AG20443 (cell line): ENCODE measurements at regions not wholly inside any gene's neighbourhood (a gene's known extent, or its start where the extent isn't known, plus 50 kb on each side); places are given as distances from the start of the nearest gene placed in this dataset.
A peak's percentile ranks its signal among the peaks of the same experiment; 100 is the strongest.

Experiments used
- DNase-seq: peaks from one replicate; pipeline ENCODE4 v3.0.0; 2012; ENCODE audit warnings: low spot score, mixed read lengths

DNA sequence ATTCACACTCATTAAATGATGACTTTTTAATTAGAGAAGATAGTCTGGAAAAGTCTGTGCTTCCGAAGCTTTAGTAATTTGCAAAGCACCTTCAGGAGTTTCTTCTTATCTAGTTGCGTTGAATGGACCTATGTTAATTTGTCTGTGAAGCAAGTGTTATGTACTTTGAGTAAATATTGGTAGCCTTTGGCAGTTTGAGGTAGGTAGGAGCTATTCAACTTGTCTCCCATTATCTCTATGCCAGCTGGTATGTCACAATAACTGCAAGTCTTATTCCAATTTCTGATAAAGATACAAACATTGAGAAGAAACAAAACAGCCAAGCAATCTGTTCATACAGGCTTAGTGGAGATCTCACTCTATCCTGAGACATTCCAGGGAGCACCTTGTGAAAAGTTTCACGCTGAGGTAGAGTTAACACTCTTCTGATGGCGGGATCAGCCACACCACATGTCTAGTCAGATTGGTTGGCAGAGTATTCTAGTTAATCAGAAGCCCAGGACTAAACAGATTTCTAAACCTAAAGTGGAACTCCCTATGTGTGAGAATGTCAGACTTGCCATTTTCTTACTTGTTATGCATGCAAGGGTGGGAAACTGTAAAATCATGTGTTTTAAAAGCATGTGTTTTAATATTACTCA is 219.8 kb upstream of the MANEA start:
- DNase-seq, result no peak

DNA sequence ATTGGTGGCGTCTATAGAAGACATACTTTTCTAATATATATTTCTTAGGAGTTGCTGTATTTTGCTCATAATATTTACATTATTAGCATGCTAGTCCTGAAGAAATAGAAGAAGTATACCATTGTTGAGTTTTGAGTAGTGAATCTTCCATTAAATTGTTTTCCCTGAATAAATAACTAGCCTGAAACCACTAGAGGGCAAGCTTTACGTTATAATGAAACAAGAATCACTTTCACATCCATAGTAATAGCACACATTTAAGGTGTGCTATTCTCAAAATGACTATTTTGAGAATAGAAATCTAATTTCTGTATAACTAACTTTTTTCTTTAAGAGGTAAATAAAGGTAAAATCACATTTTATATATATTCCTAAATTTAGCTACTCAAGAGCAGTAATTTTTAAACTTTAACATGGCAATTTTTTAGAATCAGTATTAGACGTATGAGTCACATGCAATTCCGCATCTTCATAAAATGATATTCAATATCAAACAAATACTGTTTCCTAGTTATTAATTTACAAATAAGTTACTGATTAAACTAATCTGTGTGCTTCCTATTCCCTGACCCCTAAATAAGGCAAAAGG is 213.2 kb upstream of the MANEA start:
- peak; percentile 7 for DNase-seq

DNA sequence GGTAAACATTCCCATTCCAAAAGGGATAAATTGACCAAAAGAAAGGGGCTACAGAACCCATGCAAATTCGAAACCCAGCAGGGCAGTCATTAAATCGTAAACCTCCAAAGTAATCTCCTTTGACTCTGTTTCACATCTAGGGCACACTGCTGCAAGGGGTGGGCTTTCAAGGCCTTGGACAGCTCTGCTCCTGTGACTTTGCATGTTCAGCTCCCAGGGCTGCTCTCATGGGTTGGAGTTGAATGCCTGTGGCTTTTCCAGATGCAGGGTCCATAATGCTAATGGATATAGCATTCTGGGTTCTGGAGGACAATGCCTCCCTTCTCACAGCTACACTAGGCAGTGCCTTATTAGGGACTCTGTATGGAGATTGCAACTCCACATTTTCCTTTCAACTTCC is 211.9 kb upstream of the MANEA start:
- no peak for DNase-seq

DNA sequence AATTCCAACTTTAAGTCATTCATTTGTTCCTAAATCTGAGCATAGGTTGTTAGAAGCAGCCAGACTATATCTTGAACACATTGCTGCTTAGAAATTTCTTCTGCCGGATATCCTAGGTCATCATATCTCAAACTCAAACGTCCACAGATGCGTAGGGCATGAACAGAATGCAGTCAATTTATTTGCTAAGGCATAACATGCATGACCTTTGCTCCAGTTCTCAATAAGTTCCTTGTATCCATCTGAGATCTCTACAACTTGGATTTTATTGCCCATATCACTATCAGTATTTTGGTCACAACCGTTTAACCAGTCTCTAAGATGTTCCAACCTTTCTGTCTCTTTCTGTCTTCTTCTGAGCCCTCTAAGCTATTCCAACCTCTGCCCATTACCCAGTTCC is 210.9 kb upstream of the MANEA start:
- no peak for DNase-seq

DNA sequence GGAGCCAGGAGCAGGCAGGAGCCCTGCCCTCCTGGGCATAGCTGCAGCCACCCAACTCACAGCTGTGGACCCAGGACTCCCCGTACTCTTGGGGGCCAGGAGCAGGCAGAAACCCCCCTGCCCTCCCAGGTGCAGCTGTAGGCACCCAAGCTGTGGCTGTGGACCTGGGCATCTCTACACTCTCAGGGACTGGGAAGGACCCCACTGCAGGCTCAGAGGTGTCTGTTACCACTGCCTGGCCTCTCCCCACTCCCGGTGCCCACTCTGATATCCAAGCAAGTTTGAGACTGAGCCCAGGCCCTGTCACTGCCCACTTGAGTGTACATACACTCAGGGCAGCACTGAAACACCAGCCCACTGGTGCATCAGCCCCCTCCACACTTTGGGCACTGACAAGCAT is 193.5 kb upstream of the MANEA start:
- no peak for DNase-seq

DNA sequence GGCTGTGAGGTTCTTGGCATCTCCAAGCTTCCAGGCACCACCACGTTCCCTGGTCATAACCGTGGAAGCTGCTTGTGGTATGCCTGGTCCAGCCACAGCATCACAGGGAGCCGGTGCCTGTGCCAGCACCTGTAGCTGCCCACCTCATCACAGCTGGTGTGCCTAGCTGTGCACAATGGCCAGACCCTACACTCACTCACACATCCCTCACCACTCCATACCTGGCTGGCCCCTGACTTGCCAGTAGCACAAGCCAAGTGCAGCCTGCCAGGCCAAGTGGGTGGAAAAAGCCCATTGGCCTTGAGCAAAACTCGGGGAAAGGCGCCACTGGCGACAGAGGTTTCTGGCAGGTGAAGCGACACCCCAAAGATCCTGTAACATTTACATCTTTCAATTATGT is 192.3 kb upstream of the MANEA start:
- no peak for DNase-seq

DNA sequence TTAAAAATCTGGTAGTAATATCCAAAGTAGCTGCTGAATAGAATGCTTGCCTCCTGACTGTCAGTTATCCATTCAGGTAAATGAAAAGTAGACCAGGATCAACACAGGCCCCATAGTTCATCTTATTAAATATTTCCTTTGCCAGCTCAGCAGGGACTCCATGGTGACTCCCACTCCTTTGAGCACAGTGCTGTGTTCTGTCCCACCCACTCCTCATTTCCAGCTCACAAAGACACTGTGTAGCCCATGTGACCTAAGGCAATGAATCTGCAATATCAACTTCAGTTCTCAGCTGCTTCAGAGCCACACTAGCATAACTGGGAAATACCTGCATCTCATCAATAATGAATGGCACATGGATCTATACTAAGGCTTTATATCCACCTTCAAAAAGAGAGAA is 189.5 kb upstream of the MANEA start:
- no peak for DNase-seq

DNA sequence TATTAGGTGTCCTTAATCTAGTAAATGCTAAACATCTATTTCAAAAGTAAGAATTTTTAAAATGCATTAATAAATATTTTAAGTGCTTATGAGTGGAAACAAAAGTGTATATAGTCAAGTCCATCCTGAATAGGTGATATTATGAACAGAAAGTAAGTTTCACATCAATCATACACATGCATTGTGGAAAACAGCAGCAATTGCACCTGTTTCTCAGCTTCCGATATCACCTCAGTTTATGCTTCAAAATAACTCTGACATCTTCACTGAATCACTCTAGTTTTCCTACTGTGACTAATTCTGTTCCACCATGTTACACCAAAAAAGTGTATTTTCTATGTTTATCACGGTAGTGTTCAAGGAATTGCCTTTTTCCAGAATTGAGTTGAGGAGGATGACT is 172.6 kb upstream of the MANEA start:
- no peak for DNase-seq

DNA sequence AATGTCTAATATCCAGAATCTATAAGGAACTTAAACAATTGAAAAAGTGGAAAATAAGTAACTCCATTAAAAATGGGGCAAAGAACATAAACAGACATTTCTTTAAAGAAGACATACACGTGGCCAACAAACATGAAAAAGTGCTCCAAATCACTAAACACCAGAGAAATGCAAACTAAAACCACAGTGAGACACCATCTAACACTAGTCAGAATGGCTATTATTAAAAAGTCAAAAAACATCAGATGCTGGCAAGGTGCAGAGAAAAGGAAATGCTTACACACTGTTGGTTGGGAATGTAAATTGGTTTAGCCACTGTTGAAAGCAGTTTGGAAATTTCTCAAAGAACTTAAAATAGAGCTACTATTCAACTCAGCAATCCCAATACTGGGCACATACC is 169.2 kb upstream of the MANEA start:
- no peak for DNase-seq

DNA sequence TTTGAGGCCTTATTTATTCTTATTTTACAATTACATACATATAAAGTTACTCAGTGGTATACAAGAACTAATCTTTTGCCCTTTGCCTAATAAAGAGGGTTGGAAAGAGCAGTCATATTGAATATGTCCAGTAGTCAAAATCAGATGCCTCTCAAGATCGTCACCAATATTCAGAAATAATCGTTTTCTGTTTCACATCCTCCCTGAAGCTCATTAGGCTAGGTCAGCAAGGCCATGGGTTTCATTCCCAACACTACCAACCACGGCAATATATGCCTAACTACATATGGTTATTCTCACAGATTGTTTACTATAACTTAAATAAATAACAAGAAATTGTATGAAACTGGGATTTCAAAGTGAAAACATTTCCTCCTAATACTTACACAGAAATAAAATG is 167.2 kb upstream of the MANEA start:
- DNase-seq, result no peak

DNA sequence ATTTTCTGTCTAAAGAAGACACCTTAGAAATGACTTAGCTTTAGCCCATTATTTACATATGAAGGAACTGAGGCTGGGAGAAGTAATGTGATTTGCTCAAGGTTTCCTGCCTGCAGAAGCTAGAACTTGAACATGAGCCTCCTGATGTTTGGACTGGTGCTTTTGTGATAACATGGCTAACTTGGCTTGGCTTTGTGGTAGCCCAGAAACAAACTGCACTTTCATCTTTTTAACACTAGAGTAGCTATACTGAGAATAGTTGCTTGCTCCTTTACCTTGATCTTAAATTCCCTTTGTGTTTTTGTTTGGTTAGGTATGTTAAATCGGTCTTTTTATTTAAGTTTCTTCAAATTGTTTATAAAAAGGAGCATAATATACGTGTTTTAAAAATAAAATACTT is 163.5 kb upstream of the MANEA start:
- no peak for DNase-seq

DNA sequence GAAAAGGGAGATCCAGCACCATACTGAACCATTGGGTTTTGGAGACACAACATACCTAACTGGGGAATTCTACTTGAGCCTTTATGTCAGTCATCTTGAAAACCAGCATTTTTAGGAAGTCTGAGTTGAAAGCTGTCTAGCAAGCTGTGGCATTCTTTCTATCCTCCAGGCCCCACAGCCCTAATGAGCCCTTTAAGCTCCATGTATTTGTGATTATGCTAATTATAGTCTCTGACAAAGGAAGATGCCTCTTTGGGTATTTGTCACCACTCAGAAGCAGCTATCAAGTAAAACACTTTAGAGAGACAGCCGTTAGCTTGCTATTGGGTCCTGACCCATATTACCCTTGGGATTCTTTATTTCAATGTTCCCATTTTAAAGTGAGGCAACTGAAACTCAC is 159.5 kb upstream of the MANEA start:
- no peak for DNase-seq

DNA sequence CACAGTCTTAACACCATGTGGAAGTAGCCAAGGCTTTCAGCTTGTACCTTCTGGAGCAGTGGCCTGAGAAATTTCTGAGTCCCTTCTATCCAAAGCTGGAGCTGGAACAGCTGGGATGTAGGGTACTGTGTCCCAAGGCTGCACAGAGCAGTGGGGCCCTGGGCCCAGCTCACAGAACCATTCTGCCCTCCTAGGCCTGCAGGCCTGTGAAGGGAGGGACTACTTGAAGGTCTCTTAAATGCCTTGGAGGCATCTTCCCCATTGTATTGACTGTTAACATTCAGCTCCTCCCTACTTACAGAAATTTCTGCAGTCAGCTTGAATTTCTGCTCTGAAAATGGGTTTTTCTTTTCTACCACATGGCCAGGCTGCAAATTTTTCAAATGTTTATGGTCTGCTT is 156.5 kb upstream of the MANEA start:
- DNase-seq, result no peak

DNA sequence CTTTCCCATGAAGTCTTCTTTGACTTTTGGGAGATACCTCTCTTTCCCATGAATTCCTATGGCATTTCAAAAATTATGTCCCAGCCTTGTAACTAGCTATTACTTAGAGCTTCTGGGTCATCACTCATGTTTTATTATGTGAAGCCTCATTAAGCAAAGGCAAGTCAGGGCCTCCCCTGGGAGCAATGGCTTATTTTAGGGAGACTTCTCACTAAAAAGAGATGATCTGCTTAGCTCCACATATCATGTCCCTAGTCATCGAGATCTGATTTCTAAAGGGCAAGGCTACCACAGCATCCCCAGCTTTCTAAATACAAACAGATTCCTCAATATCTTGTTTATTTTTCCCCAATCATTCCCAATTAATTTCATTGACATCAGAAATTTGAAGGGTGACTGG is 154.0 kb upstream of the MANEA start:
- DNase-seq, result no peak

DNA sequence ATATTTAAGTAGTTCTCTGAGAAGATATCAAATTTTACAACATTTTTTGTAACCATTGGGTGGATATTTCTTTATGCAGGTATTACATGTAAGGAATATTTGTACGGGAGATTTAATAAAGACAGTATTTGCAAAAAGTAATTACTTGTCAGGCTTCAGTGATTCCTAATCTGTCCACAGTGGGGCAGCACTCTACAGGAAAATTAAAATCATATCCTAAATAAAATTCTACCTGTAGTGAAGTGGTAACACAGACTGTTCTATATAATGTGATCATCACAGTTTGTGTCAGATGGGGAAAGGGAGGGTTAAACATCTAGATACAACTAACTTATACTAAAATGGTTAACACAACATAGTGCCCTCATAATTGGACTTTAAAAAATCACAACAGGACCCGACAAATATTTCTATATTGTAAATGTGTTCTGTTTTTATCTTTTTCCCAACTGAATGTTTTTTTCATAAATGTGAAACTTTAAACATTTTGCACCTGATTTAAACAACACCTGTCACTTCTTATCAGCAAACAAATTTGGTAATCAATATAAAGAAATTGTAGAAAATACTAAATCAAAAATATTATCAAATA is 145.6 kb upstream of the MANEA start:
- DNase-seq, result peak; percentile 27

DNA sequence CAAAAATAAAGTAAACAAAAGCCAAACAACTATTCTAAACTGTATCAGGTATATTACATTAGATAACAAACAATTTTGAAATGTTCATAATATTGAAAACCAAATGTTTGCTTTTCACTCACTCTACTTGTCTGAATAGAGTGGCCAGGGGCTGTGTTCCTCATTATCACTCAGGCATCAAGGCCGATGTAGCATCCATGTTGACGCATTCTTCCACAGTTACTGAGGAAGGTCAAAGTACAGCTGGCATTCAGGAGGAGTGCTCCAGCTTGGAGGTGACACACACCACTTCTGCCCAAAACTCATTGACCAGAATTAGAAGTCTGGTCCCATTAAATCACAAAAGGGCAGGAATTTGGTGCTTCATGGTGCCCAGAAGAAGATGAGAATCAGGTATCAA is 137.6 kb upstream of the MANEA start:
- DNase-seq, result no peak

DNA sequence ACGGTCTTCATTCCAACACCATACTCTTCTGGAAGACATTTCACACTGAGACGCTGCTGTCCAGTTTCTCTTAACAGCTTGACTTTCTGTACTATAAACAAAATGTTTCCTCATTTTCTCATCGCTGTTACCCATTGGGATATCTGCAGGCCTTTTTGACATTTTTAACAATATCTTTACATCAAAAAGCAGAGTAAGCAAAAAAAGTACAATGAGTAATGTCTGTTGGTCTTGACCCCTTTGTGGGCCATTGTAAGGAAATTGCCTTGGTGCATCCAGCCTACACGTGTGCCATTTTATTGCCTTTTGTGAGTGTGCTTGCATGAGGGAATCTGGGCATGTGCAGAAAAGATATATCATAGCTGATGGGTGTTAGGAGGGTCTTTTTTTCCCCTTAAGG is 129.1 kb upstream of the MANEA start:
- no peak for DNase-seq

DNA sequence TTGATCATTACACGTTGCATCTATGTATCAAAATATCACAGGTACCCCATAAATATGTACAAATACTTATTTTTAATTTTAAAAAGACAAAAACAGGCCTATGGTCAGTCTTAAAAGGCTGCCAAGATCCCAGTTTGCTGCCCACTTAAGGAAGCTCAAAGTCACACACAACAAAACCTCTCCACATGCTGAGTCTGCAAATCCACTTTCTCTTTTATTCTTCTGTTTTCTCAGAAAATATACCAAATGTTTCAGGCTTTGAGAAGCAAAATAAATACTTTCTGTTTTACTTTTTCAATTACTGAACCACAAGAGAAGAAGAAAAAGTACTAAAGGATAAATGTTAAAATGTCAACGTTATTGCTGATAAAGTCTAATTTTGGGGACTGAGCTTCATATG is 107.8 kb upstream of the MANEA start:
- DNase-seq, result no peak

DNA sequence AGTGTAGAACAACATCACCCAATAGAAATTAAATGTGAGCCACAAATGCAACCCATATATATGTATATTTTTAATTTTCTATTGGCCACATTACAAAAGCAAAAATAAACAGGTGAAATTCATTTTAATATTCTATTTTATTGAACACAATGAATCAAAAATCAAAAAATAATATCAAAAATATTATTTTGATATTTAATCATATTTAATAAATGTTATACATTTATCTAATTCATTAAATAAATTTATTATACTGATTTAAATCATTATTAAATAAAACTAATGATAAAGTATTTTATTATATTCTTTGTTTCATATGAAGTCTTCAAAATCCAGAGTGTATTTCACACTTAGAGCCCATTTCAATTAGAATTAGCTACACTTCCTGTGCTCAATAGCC is 98.4 kb upstream of the MANEA start:
- no peak for DNase-seq

DNA sequence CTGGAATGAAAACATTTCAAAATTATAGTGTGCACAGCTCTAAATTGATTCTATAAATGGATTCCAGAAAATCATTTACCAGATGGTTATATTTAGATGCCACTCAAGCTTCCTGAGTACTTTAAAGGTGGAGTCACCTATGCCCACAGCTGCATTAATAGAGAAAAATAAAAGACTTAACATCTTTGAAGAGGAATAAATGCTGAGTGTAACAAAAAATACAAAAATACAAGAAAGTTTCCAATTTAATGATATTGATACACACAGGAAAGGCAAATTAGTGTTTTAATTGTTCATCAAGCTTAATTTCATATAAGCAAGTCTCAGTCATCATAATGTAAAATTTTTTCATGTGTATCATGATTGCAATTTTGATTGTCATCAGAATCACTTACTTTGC is 89.5 kb upstream of the MANEA start:
- DNase-seq, result no peak

DNA sequence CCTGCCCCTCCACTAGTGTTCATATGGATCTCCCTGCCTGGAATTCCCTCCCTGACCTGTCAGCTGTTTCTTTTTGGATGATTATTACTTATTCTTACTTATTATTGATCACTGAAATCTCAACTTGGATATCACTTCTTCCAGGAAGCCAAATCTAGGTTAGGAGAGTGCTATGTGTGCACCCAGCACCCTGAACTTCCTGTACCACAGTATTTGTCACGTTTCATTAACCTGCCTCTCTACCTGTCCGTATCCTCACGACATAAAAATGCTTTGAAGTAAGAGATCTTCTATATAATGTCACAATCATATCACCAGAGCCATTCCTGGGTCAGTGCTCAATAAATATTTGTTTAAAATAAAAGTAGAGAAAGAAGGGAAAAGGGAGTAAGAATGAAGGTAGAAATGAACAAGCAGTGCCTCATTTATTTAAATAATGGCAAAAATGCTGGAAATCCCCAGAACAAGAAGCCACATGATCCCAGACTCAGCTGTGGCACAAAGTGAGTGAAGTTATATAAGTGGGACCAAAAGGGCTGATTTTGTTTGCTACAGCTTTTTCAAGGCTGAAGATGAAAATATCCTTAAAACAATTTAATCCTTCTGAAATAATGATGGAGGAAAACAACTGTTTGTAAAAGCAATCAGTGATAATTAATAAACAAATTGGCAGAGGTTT is 88.0 kb upstream of the MANEA start:
- no peak for DNase-seq

DNA sequence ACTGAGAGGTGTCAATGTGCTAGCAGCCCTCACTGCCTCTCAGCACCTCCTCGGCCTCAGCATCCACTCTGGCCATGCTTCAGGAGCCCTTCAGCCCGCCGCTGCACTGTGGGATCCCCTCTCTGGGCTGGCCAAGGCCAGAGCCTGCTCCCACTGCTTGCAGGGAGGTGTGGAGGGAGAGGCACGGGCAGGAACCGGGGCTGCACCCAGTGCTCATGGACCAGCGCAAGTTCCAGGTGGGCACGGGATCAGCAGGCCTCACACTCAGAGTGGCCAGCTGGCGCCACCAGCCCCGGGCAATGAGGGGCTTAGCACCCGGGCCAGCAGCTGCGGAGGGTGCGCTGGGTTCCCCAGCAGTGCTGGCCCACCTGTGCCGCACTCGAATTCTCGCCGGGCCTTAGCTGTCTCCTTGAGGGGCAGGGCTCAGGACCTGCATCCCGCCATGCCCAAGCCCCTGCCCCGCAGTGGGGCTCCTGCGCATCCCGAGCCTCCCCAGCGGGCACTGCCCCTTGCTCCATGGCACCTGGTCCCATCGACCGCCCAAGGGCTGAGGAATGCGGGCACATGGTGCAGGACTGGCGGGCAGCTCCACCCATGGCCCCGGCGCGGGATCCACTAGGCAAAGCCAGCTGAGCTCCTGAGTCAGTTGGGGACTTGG is 80.4 kb upstream of the MANEA start:
- DNase-seq, result no peak
